M059J (cell line): ENCODE measurements at regions not wholly inside any gene's neighbourhood (a gene's known extent, or its start where the extent isn't known, plus 50 kb on each side); places are given as distances from the start of the nearest gene placed in this dataset.

Experiments
- DNase-seq: peaks from one replicate; pipeline ENCODE4 v3.0.0-alpha.2; 2012; ENCODE audit warnings: low read depth

DNA sequence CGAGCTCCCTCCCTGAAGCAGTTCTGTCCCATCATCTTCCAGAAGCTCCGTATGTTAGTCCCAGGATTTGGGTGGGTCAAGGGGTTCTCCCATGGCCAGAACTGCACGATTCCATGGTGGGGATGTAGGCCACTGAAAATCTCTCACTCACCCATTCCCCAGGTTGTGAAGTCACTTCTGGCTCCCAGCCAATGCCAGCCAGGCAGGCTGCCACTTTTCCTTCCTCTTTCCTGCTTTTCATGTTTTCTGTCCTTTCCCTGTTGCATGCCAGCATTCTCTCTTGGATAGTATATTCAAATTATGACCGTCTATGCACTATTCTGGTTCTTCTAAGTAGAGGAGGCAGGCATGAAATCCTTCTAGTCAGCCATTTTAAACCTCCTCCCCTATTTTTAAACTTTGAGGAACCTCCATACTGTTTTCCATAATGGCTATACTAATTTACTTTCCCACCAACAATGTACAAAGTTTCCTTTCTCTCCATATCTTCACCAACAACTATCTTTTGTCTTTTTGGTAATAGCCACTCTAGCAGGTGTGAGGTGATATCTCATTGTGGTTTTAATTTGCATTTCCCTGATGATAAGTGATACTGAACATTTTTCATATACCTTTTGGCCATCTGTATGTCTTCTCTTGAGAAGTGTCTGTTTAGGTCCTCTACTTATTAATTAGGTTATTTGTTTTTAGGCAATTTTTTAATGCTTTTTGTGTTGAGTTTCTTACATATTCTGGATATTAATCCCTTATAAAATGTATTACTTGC is 182.1 kb upstream of the TET2 start:
- DNase-seq: no peak

DNA sequence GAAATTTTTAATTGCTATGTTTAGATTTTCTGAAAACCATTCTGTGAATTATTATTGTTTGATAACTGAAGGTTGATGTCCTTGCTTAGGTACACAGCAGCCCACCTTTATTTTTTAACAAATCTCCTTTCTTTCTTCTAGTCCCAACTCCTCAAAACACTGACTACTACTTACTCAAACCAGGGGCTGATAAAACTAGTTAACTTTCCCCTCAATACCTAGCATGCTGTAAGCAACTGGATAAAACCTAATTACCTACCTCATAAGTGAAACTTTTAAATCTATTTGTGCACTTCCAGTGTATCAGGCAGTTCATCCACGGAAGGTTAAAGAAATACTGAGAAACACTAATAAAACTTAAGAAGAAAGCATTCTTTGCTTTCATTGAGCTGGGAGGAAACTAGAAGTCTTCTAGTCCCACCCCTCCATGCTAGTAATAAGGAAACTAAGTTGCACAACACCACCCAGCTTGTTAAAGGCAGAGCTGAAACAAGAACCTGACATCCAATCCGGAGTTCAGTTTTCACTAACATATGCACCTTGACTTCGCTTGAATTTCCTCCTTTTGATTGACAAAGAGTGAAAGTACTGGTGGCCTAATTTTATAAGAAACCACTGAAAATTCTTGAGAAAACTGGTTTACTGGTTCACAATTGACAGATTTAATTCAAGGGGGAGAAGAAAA is 180.2 kb upstream of the TET2 start:
- peak; percentile 4 for DNase-seq

DNA sequence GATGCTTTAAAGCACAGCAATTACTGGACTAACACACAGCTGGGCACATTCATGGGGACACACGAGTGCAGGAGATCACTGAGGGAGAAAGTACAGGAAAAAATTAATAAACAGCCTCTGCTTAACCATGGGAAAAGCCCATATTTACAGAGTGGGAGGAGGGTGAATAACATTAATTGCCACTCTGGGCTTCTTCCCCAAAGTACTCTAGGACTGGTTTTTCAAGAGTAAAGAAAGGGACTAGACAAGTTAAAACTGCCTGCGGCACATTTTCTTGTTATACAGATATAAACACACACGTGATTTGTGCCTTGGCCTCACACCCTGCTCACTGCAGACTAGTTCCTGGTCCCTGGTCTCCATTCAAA is 179.7 kb upstream of the TET2 start:
- DNase-seq: peak; percentile 9

DNA sequence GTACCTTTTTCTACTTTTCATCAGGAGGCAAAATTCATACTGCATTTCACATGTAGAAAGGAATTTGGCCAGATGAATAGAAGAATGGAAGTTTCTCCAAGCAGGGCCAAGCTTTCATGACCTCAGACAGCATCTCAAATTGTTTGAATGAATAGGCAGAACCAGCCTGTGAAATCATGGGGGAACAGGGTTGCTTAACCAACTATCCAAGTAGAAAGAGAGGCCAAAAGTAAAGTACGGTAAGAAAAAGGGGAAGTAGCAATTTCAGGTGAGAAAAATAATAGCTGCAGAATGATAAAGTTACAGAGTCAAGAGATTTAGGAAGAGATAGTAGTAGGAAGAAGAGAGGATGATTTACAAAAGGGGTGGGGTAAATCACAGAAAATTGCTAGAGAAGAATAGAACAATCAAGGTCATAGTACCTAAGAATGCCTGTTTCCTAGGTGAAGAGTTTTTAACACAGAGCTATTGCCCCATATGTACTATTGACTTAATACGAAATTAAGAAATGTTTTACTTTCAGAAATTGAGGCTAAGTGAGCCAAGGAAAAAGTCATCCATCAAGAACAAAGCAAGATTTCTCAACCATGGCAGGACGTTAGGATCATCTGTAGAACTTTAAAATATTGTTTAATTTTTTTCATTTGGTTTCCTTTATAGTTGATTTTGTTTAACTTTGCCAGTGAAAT is 177.1 kb upstream of the TET2 start:
- no peak for DNase-seq

DNA sequence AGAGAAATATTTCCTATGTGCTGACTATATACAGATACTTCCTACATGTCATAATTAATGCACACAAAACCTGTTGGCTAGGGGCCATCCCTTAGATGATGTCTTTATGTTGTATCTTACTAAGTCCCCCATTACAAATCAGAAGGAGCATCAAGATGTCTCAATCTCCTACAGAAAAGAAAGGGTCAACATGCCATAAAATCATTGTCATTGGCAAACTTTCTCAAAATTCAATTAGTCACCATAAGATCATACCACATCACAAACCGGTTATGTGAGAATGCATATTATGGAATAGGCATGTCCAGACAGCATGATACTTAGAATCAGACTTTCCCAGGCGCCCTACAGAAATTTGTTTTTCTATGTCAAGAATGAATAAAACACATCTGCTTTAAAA is 175.2 kb upstream of the TET2 start:
- DNase-seq: no peak

DNA sequence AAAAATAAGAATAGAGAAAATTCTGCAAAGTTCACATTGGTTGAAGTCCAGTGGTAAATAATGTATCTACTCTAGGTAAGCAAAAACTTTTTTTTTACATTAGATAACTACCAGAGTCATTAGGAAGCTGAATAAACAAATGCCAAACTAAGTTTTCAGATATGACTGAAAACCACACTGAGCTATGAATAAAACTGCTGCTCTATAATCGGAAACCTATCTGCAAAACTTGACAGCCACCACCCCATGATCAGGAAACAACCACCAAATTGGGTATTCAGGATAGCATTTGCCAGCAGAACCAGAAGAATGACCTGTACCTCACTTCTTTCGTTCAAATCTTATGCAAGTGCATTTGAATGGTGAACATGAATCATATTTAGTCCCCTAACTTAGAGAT is 173.0 kb upstream of the TET2 start:
- no peak for DNase-seq

DNA sequence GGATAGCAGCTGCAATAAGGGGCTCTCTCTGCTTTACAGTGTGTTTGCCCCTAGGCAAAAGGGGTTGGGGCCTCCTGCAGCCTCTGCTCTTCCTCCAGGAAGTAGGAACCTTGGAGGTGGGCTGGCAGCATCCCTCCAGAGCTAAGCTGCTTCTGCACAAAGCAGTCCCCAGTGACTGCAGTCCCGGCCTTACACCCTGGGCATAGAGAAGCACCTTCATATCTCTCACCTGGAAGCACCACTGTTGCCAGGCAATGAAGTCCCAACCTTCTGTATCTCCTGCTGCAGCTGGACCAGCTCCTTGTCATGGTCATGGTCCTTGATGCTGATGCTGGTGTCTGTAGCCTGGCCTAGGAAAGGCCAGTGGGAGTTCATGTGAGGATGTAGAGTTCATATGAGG is 171.1 kb upstream of the TET2 start:
- no peak for DNase-seq

DNA sequence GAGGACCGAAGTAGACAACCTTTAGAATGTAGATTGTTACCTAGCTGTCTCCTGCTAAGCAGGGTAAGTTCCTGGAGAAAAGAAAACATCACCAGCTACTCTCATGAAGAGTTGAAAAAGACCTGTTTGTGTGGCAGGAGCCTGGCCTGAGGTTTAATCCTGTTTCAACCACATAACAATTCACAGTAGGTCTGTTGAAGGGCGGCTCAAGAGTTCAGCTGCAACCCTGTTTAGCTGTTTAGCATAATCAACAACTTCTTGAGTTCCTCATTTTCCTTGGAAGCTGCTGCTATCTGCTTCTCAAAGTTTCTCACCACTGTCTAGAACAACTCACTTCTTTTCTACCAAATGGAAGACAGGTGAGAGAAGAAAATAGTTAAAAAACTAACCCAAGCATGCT is 170.4 kb upstream of the TET2 start:
- no peak for DNase-seq

DNA sequence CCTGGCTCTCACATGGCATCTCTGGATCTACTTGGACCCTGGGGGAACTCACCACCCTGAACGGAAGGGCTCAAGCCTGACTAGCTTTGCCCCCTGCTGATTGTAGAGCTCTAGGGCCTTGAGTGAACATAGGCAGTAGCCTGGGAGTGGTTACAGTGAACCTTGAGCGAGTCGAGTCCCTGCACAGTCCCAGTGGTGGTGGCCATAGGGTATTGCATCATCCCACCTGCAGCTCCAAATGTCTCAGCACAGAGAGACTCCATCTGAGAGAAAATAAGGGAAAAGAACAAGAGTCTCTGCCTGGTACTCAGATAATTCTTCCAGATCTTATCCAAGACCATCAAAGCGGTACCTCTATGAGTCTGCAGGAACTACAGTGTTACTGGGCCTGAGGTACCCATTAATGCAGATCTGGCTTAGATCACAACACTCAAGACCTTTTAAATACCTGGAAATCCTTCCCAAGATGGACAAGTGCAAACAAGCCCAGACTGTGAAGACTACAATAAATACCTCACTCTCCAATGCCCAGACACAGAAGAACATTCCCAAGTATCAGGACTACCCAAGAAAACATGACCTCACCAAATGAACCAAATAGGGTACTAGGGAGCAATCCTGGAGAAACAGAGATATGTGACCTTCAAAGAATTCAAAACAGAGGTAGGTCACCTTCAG is 167.5 kb upstream of the TET2 start:
- no peak for DNase-seq

DNA sequence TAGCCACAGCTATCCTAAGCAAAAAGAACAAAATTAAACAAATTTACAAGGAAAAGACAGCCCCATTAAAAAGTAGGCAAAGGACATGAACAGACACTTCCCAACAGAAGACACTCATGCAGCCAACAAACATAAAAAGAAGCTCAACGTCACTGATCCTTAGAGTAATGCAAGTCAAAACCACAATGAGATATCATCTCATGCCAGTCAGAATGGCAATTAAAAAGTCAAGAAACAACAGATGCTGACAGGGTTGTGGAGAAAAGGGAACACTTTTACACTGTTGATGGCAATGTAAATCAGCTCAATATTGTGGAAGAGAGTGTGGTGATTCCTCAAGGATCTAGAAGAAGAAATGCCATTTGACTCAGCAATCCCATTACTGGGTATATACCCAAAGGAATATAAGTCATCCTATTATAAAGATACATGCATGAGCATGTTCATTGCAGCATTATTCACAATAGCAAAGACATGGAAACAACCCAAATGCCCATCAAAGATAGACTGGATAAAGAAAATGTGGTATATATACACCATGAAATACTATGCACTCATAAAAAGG is 163.0 kb upstream of the TET2 start:
- DNase-seq: peak; percentile 24

DNA sequence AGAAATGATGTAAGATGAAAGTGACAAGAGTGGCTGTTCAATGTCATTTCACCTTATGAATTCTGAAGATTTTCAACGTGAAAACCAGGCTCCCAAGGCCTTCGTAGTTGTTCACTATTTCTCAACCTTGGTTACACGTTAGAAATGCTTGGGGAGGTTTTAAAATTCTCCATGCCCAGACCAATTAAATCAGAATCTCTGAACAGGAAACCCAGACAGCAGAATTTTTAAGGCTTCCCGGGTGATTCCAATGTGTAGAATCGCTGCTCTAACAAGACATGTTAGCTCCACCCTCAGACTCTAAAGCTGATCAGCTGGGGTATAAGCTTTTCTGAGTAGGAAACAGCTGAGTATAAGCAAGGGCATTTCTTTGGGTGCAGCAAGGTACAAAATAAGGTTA is 160.4 kb upstream of the TET2 start:
- no peak for DNase-seq

DNA sequence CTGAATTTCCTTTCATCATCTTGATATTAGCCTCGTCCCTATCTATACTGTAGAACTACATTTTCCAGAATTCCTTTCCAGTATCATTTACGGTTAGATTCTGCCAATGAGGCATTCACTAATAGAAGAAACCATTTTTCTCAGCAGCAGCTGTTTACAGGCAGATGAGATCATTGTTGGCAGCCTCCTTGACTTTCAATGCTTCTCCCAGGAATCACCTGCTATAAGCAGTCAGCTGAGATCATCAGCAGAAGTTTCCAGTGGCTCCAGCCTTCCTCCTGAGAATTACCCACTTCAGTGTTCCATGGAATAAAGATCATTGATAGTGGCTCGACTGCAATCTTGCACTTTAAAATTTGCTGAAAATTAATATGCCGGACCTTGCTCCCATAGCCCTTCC is 157.3 kb upstream of the TET2 start:
- peak; percentile 23 for DNase-seq

DNA sequence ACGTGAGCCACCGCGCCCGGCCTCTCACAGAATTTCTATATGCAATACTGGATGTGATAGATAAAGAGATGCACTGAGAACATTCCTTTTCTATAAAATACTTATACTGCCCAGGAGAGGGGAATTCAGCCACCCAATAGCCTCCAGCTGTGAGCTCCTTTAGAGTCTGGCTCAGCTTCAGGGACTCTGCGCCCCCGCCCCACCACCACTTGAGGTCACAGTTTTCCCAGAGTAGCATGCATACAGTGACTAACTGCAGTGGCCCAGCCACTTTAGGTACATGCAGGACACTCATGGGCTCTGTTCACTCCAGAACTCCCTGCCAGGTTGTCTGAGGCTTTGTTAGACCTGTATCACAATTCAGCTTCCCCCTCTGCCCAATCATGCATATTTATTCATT is 144.4 kb upstream of the TET2 start:
- no peak for DNase-seq

DNA sequence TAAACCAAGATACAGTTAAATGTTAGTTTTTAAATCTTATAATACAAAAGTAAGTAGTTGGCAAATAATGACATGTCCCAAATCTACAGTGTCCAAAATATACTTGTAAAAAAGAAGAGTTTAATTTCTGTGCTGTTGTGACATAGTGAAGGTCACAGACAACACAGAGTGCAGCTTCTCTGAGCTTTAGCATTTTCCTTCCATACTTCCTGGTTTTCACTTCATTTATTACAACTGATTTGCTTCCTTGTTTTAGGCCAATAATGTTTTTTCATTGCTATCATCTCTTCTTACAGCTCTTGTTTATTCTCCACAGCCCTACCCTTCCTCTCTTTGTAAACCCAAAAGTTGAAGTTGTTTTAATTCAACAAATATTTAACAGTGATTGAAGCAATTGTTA is 132.4 kb upstream of the TET2 start:
- no peak for DNase-seq

DNA sequence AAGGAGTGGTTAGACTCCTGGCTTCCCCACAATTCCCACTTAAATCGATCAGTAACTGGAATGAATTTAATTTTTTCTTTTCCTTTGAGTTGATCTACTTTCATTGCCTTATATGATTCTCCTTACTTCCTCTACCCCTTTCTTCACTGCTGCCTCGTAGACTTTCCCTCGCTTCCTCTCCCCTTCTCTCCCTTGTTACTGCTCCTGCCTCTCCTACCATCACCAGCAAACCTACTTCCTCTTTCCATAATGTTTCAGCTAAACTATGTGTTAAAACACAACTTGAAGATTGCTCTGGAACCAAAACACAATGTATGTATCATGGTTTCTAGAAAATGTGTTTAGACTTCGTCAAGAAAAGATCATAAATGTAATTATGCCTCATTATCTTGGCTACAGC is 132.0 kb upstream of the TET2 start:
- DNase-seq: no peak

DNA sequence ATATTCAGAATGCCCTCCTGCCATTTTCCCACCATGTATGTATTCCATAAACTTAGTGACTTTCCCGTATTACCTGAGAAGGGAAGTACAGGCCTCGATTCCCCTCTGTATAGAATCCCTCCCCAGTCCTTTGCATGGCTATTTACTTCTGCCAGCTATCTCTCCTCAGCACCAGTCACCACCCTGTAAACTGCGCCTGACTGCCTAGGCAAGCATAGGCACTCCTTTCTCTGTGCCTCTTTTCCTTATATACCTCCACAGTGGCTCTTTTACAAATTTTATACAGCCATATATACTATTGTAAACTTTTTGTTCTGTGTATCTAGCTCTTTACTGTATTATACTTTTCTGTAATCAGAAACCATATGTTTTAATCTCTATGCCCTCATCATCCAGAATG is 130.9 kb upstream of the TET2 start:
- DNase-seq: no peak

DNA sequence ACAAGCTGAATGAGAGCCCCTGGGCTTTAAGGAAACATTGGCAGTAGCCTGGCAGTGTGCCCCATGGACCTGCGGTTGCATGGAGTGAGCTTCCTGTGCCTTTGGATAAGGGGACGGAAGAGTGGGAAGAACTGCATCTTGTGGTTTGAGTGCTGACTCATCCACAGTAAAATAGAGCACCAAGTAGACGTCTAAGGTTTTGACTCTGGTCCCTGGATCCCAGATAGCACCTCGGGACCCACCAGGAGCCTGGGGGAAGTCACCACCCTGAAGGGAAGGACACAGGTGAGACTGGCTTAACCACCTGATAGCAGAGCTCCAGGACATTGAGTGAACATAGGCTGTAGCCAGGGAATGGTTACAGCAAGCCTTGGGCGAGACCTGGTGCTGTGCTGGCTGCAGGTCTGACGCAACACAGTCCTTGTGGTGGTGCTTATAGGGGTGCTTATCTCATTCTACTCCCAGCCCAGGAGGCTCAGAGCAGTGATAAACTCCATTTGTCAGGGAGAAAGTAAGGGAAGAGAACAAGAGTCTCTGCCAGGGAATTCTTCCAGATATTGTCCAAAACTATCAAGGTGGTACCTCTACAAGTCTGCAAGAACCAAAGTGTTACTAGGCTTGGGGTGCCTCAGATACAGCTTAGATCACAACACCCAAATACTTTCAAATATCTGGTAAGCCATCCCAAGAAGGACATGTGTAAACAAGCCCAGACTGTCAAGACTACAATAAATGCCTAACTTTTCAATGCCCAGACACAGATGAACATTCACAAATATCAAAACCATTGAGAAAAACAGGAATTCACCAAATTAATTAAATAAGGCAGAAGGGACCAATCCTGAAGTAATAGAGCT is 123.6 kb upstream of the TET2 start:
- DNase-seq: peak; percentile 94

DNA sequence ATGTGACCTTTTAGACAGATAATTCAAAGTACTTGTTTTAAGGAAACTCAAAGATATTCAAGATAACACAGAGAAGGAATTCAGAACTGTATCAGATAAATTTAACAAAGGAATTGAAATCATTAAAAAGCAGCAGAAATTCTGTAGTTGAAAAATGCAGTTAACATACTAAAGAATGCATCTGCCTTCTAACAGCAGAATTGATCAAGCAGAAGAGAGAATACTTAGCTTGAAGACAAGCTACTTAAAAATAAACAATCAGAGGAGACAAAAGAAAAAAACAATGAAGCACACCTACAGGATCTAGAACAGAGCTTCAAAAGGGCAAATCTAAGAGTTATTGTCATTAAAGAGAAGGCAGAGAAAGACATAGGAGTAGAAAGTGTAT is 123.0 kb upstream of the TET2 start:
- no peak for DNase-seq

DNA sequence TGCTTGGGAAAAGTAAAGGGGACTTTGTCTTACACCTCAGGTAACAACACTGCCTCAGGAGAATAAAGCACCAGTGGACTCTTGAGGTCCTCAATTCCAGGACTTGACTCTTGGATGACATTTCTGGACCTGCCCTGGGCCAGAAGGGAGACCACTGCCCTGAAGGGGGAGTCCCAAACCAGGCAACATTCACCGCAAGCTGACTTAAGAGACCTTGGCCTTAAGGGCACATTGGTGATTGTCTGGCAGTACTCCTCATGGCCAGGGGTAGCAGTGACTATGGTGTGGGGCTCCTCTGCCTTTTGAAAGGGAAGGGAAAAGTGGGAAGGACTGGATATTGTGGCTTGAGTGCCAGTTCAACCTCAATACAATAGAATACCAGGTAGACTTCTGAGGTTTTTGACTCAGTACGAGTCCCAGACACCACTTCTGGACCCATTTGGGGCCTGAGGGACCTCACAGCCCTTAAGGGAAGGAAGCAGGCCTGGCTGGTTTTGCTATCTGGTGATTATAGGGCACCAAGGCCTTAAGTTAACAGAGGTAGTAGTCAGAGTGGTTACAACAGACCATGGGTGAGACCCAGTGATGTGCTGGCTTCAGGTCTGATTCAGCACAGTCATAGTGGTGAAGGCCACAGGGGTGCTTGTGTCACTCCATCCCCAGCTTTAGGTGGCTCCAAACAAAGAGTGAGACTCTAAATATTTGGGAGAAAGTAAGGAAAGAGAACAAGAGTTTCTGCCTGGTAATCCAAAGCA is 121.2 kb upstream of the TET2 start:
- DNase-seq: no peak

DNA sequence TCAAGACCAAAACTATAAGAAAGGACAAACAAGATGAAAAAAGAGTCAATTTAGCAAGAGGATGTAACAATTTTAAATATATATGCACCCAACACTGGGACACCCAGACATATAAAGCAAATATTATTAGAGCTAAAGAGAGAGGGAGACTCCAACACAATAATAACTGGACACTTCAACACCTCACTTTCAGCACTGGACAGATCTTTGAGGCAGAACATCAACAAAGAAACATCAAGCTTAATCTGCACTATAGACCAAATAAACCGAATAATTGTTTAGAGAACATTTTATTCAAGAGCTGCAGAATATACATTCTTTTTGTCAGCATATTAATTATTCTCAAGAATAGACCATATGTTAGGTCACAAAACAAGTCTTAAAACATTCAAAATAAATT is 109.7 kb upstream of the TET2 start:
- DNase-seq: no peak

DNA sequence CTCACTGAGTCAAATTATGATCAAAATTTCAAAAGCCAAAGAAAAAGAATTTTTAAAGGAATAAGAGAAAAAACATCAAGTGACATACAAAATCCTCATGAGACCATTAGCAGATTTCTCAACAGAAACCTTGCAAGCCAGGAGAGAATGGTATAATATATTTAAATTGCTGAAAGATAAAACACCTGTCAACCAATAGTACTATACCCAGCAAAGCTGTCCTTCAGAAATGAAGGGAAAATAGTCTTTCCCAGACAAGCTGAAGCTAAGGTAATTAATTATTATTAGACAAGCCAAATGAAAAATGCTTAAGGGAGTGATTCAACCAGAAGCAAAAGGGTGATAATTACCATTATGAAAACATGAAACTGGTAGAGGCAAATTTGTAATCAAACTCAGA is 104.2 kb upstream of the TET2 start:
- no peak for DNase-seq
